ENCODE measurements at regions not wholly inside any gene's neighbourhood (a gene's known extent, or its start where the extent isn't known, plus 50 kb on each side); places are given as distances from the start of the nearest gene placed in this dataset.

- Histone ChIP-seq H3K36me3 (ENCODE audit: control insufficient read depth, insufficient read depth, low read length) (no peaks in the 10 kb centered on the region), H3K27me3 (ENCODE audit: control insufficient read depth, insufficient read depth, low read length) (no peaks in the 10 kb centered on the region), H3K9me3 (ENCODE audit: control insufficient read depth, low read depth, low read length) (peaks cover 2% of the 10 kb centered on the region), H3K4me1 (ENCODE audit: control insufficient read depth, insufficient read depth, low read length) (peaks cover 3% of the 10 kb centered on the region), H3K27ac (ENCODE audit: low read length) (no peak overlapping the region), H3K4me3 (ENCODE audit: low read length) (no peak overlapping the region)
- no peak for DNase-seq
- WGBS (ENCODE audit: insufficient coverage, low lambda C conversion rate) = no CpG with 5 or more reads among the region's 3 CpGs
Observed at GRCh38 chr13:50400035-50400726, 384.9 kb downstream of the KCNRG start.

- Histone ChIP-seq H3K4me1 (ENCODE audit: control insufficient read depth, insufficient read depth, low read length) (peaks cover 3% of the 10 kb centered on the region), H3K9me3 (ENCODE audit: control insufficient read depth, low read depth, low read length) (peaks cover 2% of the 10 kb centered on the region), H3K4me3 (ENCODE audit: low read length) (no peak overlapping the region), H3K27ac (ENCODE audit: low read length) (no peak overlapping the region), H3K36me3 (ENCODE audit: control insufficient read depth, insufficient read depth, low read length) (no peaks in the 10 kb centered on the region), H3K27me3 (ENCODE audit: control insufficient read depth, insufficient read depth, low read length) (no peaks in the 10 kb centered on the region)
- DNase-seq = no peak
- no CpG with 5 or more reads among the region's 1 CpG for WGBS (ENCODE audit: insufficient coverage, low lambda C conversion rate)
Observed at GRCh38 chr13:50401049-50401505, 385.8 kb downstream of the KCNRG start.

- H3K36me3 ChIP-seq (ENCODE audit: control insufficient read depth, insufficient read depth, low read length) = no peaks in the 10 kb centered on the region
- H3K4me3 ChIP-seq (ENCODE audit: low read length) = no peak overlapping the region
- DNase-seq = no peak
- no peak overlapping the region for H3K27ac ChIP-seq (ENCODE audit: low read length)
- H3K27me3 ChIP-seq (ENCODE audit: control insufficient read depth, insufficient read depth, low read length) = no peaks in the 10 kb centered on the region
- H3K9me3 ChIP-seq (ENCODE audit: control insufficient read depth, low read depth, low read length) = no peaks in the 10 kb centered on the region
- H3K4me1 ChIP-seq (ENCODE audit: control insufficient read depth, insufficient read depth, low read length) = peaks cover 3% of the 10 kb centered on the region
- 100% methylated on average over 1 of the region's 3 CpGs for WGBS (ENCODE audit: insufficient coverage, low lambda C conversion rate)
Observed at GRCh38 chr13:50401721-50402465, 386.6 kb downstream of the KCNRG start.

- H3K4me1 ChIP-seq (ENCODE audit: control insufficient read depth, insufficient read depth, low read length) = peaks cover 3% of the 10 kb centered on the region
- no peaks in the 10 kb centered on the region for H3K9me3 ChIP-seq (ENCODE audit: control insufficient read depth, low read depth, low read length)
- no peak overlapping the region for H3K27ac ChIP-seq (ENCODE audit: low read length)
- WGBS (ENCODE audit: insufficient coverage, low lambda C conversion rate) = no CpG with 5 or more reads among the region's 1 CpG
- DNase-seq = no peak
- no peaks in the 10 kb centered on the region for H3K36me3 ChIP-seq (ENCODE audit: control insufficient read depth, insufficient read depth, low read length)
- no peaks in the 10 kb centered on the region for H3K27me3 ChIP-seq (ENCODE audit: control insufficient read depth, insufficient read depth, low read length)
- no peak overlapping the region for H3K4me3 ChIP-seq (ENCODE audit: low read length)
Observed at GRCh38 chr13:50403311-50403710, 388.1 kb downstream of the KCNRG start.

- Histone ChIP-seq H3K27ac (ENCODE audit: low read length) (no peak overlapping the region), H3K4me1 (ENCODE audit: control insufficient read depth, insufficient read depth, low read length) (peaks cover 3% of the 10 kb centered on the region), H3K27me3 (ENCODE audit: control insufficient read depth, insufficient read depth, low read length) (no peaks in the 10 kb centered on the region), H3K4me3 (ENCODE audit: low read length) (no peak overlapping the region), H3K9me3 (ENCODE audit: control insufficient read depth, low read depth, low read length) (no peaks in the 10 kb centered on the region), H3K36me3 (ENCODE audit: control insufficient read depth, insufficient read depth, low read length) (no peaks in the 10 kb centered on the region)
- no peak for DNase-seq
- 94% methylated on average over 2 of the region's 3 CpGs for whole genome bisulfite sequencing (ENCODE audit: insufficient coverage, low lambda C conversion rate)
Observed at GRCh38 chr13:50404116-50404515, 388.9 kb downstream of the KCNRG start.

- Histone ChIP-seq H3K4me1 (ENCODE audit: control insufficient read depth, insufficient read depth, low read length) (peaks cover 3% of the 10 kb centered on the region), H3K36me3 (ENCODE audit: control insufficient read depth, insufficient read depth, low read length) (no peaks in the 10 kb centered on the region), H3K27me3 (ENCODE audit: control insufficient read depth, insufficient read depth, low read length) (no peaks in the 10 kb centered on the region), H3K27ac (ENCODE audit: low read length) (no peak overlapping the region), H3K9me3 (ENCODE audit: control insufficient read depth, low read depth, low read length) (no peaks in the 10 kb centered on the region), H3K4me3 (ENCODE audit: low read length) (no peak overlapping the region)
- no CpG with 5 or more reads among the region's 1 CpG for WGBS (ENCODE audit: insufficient coverage, low lambda C conversion rate)
- no peak for DNase-seq
Observed at GRCh38 chr13:50404769-50405168, 389.5 kb downstream of the KCNRG start.

GRCh38 chr13:50406831-50407230 is 391.6 kb downstream of the KCNRG start:
- Histone ChIP-seq H3K4me1 (ENCODE audit: control insufficient read depth, insufficient read depth, low read length) (no peaks in the 10 kb centered on the region), H3K27ac (ENCODE audit: low read length) (no peak overlapping the region), H3K27me3 (ENCODE audit: control insufficient read depth, insufficient read depth, low read length) (no peaks in the 10 kb centered on the region), H3K36me3 (ENCODE audit: control insufficient read depth, insufficient read depth, low read length) (no peaks in the 10 kb centered on the region), H3K9me3 (ENCODE audit: control insufficient read depth, low read depth, low read length) (no peaks in the 10 kb centered on the region), H3K4me3 (ENCODE audit: low read length) (no peak overlapping the region)
- no peak for DNase-seq
- WGBS (ENCODE audit: insufficient coverage, low lambda C conversion rate) = no CpG with 5 or more reads among the region's 3 CpGs

- Histone ChIP-seq H3K4me1 (ENCODE audit: control insufficient read depth, insufficient read depth, low read length) (no peaks in the 10 kb centered on the region), H3K9me3 (ENCODE audit: control insufficient read depth, low read depth, low read length) (no peaks in the 10 kb centered on the region), H3K27ac (ENCODE audit: low read length) (no peak overlapping the region), H3K27me3 (ENCODE audit: control insufficient read depth, insufficient read depth, low read length) (no peaks in the 10 kb centered on the region), H3K4me3 (ENCODE audit: low read length) (no peak overlapping the region), H3K36me3 (ENCODE audit: control insufficient read depth, insufficient read depth, low read length) (no peaks in the 10 kb centered on the region)
- no CpG with 5 or more reads among the region's 3 CpGs for WGBS (ENCODE audit: insufficient coverage, low lambda C conversion rate)
- DNase-seq = no peak
Observed at GRCh38 chr13:50408068-50408467, 392.8 kb downstream of the KCNRG start.

- no peaks in the 10 kb centered on the region for H3K9me3 ChIP-seq (ENCODE audit: control insufficient read depth, low read depth, low read length)
- no CpG with 5 or more reads among the region's 2 CpGs for WGBS (ENCODE audit: insufficient coverage, low lambda C conversion rate)
- H3K4me3 ChIP-seq (ENCODE audit: low read length) = no peak overlapping the region
- no peaks in the 10 kb centered on the region for H3K36me3 ChIP-seq (ENCODE audit: control insufficient read depth, insufficient read depth, low read length)
- no peak for DNase-seq
- no peaks in the 10 kb centered on the region for H3K4me1 ChIP-seq (ENCODE audit: control insufficient read depth, insufficient read depth, low read length)
- H3K27me3 ChIP-seq (ENCODE audit: control insufficient read depth, insufficient read depth, low read length) = no peaks in the 10 kb centered on the region
- H3K27ac ChIP-seq (ENCODE audit: low read length) = no peak overlapping the region
Observed at GRCh38 chr13:50409220-50409619, 394.0 kb downstream of the KCNRG start.

GRCh38 chr13:50410921-50411746 is 395.9 kb downstream of the KCNRG start:
- no peaks in the 10 kb centered on the region for H3K9me3 ChIP-seq (ENCODE audit: control insufficient read depth, low read depth, low read length)
- DNase-seq = no peak
- no peaks in the 10 kb centered on the region for H3K4me1 ChIP-seq (ENCODE audit: control insufficient read depth, insufficient read depth, low read length)
- H3K36me3 ChIP-seq (ENCODE audit: control insufficient read depth, insufficient read depth, low read length) = no peaks in the 10 kb centered on the region
- no peak overlapping the region for H3K4me3 ChIP-seq (ENCODE audit: low read length)
- no peak overlapping the region for H3K27ac ChIP-seq (ENCODE audit: low read length)
- no peaks in the 10 kb centered on the region for H3K27me3 ChIP-seq (ENCODE audit: control insufficient read depth, insufficient read depth, low read length)
- WGBS (ENCODE audit: insufficient coverage, low lambda C conversion rate) = no CpG with 5 or more reads among the region's 5 CpGs
